C4-2B (cell line): ENCODE measurements at regions not wholly inside any gene's neighbourhood (a gene's known extent, or its start where the extent isn't known, plus 50 kb on each side); places are given as distances from the start of the nearest gene placed in this dataset.

Experiments
- ZFX ChIP-seq: fragments of 450-650 bp; IDR thresholded peaks from 2 replicates; pipeline ENCODE4 v1.6.1; 2017
- TF ChIP-seq, protein P1 (sequence below): fragments of 450-650 bp; conservative IDR thresholded peaks from 2 replicates; pipeline ENCODE4 v1.5.1; 2017; ENCODE audit warnings: mild to moderate bottlenecking

DNA sequence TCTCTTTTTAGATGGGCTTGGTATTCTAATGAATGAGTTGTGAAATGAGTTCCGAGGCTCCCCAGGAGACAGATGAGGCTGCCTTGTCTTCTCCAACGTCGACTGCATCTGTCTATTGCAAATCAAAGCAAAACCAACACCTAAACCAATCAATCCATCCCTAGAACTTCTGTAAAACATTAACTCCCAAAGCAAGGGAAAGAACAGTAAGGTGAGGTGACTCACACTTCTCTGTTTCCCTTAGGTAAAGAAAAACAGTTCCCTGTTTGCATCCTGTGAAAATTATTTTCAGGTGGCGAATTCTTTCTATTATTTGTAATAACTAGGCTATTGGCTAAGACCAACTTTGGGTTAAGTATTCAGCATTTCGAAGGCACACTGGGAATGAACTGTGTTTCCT is 249.4 kb downstream of the EPHA4 start:
- TF ChIP-seq, protein P1, sequence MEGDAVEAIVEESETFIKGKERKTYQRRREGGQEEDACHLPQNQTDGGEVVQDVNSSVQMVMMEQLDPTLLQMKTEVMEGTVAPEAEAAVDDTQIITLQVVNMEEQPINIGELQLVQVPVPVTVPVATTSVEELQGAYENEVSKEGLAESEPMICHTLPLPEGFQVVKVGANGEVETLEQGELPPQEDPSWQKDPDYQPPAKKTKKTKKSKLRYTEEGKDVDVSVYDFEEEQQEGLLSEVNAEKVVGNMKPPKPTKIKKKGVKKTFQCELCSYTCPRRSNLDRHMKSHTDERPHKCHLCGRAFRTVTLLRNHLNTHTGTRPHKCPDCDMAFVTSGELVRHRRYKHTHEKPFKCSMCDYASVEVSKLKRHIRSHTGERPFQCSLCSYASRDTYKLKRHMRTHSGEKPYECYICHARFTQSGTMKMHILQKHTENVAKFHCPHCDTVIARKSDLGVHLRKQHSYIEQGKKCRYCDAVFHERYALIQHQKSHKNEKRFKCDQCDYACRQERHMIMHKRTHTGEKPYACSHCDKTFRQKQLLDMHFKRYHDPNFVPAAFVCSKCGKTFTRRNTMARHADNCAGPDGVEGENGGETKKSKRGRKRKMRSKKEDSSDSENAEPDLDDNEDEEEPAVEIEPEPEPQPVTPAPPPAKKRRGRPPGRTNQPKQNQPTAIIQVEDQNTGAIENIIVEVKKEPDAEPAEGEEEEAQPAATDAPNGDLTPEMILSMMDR, result no peak
- no peak for TF ChIP-seq ZFX
